HG02763 (cell line): ENCODE measurements at regions not wholly inside any gene's neighbourhood (a gene's known extent, or its start where the extent isn't known, plus 50 kb on each side); places are given as distances from the start of the nearest gene placed in this dataset.
"Not testable (repeated sequence)": the region's sequence is repeated elsewhere in the genome, so short reads cannot be mapped to it uniquely, and the experiment has no call there.

ENCODE experiments used
- ATAC-seq: cut with Tn5 transposase; IDR thresholded peaks from one replicate; pipeline ENCODE4 v1.9.1; 2021; ENCODE audit warnings: mild to moderate bottlenecking, moderate library complexity; ENCODE audit not compliant: unreplicated experiment

DNA sequence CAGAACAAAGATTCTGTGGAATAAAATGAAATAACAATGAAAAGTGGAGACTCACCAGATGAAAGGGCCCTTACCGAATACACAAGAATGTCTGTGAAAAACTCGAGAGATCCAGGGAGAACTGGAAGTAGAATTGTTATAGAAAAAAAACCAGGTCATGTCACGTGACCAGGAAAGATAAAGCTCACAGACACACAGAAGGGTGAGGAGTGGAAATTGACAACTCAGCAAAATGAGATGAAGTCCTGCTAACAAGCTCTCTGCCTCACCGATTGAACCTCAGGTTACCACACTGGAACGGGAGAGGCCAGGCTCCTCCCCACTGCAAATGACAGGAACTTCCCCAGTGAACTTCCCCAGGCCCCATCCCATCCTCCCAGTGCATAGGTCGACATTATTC, 1618.0 kb upstream of the PCDH10 start:
- no peak for ATAC-seq

DNA sequence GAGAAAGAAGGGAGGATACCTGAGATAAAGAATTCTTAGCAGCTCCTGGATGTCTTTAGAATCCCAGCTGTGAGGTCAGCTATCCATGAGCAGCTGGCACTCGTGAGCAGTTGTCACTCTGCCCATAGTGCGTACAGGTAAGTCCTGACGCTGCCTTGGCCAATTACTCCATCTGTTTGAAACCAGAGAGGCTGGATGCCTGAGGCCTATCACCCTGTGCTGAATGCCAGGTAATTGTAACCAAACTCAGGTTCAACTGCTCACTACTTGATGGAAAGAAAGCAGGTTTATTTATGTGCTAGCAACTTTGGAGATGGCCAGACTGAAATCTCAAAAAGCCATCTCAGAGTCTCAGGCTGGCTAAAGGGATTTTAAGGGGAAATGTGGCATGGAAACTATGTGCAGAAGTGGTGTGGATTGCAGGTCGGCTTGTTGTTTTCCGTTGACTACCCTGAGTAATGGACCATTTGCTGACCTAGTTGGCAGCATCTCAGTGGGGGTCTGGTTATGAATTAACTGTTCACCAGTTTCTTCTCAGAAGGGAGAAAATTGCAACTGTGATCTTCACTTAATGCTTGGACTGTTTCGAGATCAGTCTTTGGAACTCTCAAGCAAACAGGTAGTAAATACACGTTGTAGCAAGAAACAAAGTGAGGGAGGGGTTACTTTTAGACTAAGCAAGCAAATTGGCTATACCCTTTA, 1614.0 kb upstream of the PCDH10 start:
- ATAC-seq: no peak

DNA sequence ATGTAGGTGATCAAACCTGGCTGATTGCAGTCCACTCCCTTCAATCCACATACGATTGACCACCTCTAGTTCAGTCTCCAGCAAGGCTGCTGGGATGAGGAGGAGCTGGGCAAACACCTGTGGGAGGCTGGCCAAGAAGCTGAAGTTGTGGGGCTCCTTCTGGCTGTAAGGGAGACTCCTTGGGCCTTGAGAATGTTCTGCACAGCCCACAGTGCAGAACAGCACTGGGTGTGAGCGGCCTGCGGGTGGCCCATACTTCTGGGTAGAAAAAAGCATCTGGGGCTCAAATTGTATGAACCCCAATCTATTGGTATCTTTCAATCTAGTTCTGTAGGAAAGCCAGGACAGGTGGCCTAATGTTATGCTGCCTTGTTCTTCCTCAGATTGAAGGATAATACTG, 1608.8 kb upstream of the PCDH10 start:
- no peak for ATAC-seq

DNA sequence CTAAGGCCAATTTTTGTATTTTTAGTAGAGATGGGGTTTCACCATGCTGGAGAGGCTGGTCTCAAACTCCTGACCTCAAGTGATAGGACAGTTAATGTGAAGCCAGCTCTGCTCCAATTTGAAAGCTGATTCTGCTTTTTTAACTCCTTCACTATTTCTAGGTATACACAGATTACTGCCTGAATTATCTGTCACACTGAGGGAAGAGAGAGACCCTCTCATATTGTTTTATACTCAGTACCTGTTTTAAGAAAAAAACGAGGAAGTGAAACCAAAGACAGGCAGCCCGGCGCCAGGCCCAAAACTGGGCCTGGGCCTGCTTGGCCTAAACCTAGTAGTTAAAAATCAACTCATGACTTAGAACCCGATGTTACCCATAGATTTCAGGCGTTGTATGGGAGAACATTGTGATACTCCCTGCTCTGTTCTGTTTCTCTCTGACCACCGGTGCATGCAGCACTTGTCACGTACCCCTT, 1601.5 kb upstream of the PCDH10 start:
- ATAC-seq: peak; percentile 50

DNA sequence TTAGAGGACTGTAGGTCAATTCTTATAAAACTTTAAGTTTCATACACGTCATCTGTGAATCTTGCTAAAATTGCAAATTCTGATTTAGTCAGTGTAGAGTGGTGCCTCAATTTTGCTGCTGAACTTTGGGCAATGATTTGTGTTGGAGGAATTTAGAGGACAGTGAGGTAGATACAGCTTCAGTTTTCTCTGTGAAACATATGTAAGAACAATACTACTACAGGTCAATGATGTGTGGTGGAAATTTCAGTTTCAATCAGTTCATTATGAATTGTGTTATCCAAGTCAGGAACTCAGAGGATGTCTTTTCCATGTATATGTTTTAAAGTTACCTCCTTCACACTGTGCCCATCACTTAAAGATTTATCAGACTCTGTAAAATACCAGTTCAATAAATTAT, 1597.8 kb upstream of the PCDH10 start:
- no peak for ATAC-seq

DNA sequence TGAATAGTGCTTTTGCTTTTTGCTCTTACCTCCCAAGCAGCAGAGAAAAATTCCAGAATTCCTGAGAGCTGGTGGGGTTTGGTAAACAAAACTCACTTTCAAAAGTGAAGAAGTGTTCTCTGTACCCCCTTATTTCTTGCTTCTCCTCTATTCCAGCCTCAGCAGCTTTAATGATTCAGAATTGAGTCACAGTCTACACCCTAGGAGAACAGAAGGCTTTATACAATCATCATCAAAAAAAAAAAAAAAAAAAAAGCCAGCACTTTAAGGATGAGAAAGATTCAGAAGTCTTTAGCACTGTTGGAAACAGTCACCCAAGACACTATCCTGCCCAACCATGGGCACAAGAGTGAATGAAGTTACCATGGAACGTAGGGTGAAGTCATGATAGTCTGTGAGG, 1583.1 kb upstream of the PCDH10 start:
- no peak for ATAC-seq

GRCh38 chr4:131584587-131584986, 1564.5 kb upstream of the PCDH10 start:
- no peak for ATAC-seq

DNA sequence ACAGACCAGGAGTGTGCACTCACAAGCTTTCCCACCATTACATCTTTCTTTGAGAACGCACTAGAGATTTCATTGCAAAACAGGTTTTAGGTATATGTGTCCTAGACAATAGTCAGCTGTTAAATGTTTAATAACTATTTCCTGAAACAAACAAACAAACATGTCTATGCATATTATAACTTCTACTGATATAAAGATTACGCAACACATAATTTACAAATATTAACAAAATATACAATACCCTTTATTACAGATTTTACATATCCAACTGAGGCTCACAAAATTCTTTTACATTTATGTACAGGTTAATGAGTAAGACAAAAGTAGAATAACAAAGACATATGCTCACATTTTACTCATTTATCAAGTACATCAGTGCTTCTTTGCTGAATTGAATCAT, 1554.0 kb upstream of the PCDH10 start:
- ATAC-seq: no peak

DNA sequence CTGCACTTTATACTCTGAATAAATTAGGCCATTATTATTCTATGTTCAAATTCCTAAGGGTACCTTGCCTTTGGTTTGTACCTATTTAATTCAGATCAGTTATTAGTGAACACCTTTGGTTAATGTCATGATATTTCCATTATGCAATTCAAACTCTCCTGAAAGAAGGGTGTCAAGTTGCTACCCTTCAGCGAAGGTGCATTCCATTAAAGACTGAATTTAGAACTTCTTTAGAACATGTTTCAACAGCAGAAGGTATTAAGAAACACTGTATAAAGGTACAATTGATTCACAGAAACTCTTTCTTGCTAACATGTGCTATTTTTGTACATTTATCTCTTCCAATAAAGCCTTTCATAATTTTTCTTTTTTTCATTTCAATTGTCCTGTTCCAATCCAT, 1545.4 kb upstream of the PCDH10 start:
- ATAC-seq: no peak

GRCh38 chr4:131609039-131609438, 1540.1 kb upstream of the PCDH10 start:
- ATAC-seq: no peak

- ATAC-seq: not testable (repeated sequence)
Observed at GRCh38 chr4:131610517-131610916, 1538.6 kb upstream of the PCDH10 start.

DNA sequence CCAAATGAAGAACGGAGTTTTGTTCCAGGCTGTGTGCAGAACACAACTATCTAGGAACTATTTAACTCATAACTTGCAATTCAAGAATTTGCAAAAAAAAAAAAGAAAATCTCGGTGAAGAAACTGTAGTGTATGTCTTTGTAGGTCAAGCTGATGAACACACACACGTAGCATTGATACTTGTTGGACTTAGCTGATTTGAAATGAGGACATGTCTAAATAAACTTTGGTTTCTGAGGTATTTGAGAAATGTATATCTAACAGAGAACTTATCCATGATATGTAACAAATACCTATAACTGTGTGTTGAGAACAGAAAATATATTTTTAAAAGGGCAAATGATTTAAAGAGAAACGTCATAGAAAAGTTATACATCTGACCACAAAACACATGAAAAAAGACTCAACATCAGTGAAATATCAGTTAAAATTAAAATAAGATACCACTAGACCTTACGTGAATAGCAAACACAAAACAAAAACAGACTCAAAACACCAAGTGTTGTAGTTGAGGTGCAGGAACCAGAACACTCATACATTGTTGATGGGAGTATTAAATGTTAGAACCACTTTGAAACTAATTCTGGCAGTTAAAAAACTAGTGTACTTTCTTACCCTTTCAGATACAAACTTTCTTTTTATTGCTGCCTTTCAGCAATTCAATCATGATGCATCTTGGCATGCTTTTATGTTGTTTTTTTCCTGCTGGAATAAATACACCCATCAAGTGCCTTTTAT, 1535.8 kb upstream of the PCDH10 start:
- ATAC-seq: no peak

- ATAC-seq: no peak
Observed at GRCh38 chr4:131613824-131614216, 1535.3 kb upstream of the PCDH10 start.

- no peak for ATAC-seq
Observed at GRCh38 chr4:131632877-131633276, 1516.2 kb upstream of the PCDH10 start.

DNA sequence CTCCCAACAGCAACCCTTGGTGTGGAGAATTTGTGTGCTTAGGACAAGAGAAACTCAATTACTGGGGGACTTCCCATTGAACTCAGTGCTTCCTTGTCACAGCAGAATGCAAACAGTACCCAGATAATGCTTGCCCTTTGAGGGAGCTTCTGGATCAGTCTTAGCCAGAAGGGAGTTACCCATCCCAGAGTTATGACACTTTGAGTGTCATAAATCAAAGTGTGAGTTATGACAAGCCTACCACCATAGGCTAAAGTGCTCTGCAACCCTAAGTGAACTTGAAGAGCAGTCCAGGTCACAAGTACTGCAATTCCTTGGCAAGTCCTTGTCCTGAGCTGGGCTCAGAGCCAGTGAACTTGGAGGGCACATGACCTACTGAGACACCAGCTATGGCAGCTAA, 1513.9 kb upstream of the PCDH10 start:
- ATAC-seq: no peak

DNA sequence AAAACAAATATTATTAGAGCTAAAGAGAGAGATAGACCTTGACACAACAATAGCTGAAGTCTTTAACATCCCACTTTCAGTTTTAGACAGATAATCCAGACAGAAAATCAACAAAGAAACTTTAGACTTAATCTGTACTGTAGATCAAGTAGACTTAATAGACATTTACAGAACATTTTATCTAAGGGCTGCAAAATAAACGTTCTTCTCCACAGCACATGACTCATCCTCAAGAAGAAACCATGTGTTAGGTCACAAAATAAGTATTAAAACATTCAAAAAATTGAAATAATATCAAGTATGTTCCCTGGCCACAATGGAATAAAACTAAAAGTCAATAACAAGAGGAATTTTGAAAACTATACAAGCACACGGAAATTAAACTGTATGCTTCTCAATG, 1510.3 kb upstream of the PCDH10 start:
- ATAC-seq: no peak

DNA sequence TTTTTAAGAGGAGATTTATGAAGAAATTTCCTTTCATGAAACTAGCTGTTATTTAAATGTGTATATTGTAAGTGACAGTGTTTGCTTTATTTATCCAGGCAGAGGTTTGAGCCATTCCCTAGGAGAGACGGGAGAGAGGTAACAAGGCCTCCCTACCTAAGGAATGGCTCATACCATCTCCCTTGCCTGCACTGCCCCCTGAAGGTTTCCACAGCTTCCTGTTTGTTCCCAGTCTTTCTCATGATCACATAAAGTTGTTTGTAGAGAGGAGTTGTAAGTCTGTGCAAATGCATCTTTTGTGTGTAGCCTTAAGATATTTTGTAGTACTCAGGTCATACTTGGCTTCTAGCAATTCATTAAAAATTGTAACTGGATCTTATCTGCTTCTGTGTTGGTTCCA, 1504.5 kb upstream of the PCDH10 start:
- no peak for ATAC-seq

DNA sequence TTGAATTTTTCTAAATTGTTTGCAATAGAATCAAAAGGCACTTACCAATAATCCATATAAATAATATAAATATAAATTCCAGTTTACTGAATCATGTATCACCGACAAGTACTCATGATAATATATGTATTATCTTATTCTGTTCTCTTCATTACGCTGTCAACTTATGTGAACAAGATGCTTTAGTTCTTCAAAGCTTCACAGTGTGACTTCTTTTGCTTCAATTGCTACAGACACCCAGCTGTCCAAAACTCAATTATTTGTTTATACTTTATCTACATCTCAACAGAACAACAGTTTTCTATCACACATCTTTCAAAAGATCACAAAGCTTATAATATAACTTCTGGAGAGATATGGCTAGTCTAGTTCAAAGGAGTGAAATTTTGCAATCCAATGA, 1499.9 kb upstream of the PCDH10 start:
- no peak for ATAC-seq

DNA sequence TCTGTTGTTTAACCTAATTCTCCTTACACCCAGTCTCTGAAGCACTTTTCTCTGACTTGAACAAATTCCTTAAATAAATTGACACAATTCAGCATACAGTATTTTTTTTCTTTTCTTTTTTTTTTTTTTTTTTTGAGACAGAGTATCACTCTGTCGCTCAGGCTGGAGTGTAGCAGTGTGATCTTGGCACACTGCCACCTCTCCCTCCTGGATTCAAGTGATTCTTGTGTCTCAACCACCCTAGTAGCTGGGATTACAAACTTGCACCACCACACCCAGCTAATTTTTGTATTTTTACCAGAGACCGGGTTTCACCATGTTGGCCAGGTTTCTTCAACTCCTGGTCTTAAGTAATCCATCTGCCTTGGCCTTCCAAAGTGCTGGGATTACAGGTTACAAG, 1498.1 kb upstream of the PCDH10 start:
- ATAC-seq: no peak

GRCh38 chr4:131683314-131683713, 1465.8 kb upstream of the PCDH10 start:
- not testable (repeated sequence) for ATAC-seq

DNA sequence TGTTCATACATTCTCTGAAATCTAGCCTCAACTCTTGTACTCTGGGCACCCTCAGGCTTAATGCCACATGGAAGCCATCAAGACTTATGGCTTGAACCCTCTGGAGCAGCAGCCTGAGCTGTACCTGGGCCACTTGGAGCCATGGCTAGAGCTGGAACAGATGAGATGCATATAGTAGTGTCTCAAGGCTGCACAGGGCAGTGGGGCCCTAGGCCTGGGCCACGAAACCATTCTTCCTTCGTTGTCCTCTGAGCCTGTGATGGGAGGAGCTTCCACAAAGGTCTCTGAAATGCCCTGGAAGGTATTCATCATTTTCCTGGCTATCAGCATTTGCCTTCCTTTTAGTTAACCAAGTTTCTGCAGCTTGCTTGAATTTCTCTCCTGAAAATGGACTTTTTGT, 1427.2 kb upstream of the PCDH10 start:
- no peak for ATAC-seq

- not testable (repeated sequence) for ATAC-seq
Observed at GRCh38 chr4:131723069-131723468, 1426.0 kb upstream of the PCDH10 start.
